ENCODE measurements at regions not wholly inside any gene's neighbourhood (a gene's known extent, or its start where the extent isn't known, plus 50 kb on each side); places are given as distances from the start of the nearest gene placed in this dataset.
"Not testable (repeated sequence)": the region's sequence is repeated elsewhere in the genome, so short reads cannot be mapped to it uniquely, and the experiment has no call there.

- DNase-seq = no peak
Measured at GRCh38 chr5:28831042-28831441, 1792.7 kb upstream of the CDH9 start.

GRCh38 chr5:28823231-28823630, 1784.8 kb upstream of the CDH9 start:
- no peak for DNase-seq

DNA sequence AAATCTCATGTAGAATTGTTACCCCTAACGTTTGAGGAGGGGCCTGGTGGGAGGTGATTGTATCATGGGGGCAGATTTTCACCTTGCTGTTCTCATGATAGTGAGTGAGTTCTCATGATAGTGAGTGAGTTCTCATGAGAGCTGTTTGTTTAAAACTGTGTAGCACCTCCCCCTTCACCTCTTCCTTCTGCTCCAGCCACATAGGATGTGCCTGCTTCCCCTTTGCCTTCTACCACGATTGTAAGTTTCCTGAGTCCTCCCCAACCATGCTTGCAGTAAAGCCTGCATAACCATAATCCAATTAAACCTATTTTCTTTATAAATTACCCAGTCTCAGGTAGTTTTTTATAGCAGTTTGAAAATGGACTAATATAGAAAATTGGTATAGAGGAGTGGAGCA, 1783.7 kb upstream of the CDH9 start:
- no peak for DNase-seq

GRCh38 chr5:28810751-28811136, 1772.4 kb upstream of the CDH9 start:
- no peak for DNase-seq

DNA sequence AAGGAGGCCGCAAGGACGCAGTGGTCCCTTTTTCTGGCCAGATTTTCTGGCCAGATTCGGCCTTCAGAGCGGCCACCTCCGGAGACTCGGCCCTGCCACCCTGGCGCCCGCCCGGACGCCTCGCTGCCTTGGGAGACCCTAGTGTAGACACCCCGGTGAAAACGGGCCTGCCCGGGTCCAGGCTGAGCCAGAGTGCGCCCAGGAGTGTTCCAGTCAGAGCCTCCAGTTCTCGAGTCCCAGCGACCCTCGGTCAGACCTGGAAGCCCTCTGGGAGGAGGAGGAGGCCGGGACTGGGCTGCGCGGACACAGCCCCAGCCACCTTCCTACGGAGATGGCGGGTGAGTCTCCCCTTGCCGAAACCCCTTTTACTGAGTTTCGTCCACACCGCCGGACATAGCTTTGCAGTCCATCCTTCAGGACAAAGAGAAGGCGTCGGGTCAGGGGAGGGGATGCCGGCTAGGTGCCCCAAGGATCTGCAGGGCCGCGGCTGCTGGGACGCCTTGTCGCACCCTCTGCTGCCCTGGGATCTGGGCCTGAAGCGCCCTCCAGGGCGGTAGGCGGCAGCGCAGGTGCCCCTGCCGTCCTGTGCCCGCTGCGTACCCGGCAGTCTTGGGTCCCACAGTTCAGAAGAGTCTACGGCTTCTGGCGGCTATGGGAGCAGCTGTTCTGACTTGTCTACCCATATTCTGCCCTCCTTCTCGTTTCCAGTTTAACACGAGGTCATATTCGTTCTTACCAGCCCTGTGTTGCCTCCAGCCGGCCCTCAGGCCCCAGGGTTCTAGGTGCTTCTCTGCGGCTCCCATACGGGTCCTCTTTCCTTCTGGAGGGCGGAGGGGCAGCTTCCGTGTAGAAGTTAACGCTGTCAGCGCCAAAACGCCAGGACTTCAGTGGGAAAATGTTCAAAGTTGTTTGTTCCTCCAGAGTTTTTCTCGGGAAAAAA, 1771.7 kb upstream of the CDH9 start:
- DNase-seq = no peak

DNA sequence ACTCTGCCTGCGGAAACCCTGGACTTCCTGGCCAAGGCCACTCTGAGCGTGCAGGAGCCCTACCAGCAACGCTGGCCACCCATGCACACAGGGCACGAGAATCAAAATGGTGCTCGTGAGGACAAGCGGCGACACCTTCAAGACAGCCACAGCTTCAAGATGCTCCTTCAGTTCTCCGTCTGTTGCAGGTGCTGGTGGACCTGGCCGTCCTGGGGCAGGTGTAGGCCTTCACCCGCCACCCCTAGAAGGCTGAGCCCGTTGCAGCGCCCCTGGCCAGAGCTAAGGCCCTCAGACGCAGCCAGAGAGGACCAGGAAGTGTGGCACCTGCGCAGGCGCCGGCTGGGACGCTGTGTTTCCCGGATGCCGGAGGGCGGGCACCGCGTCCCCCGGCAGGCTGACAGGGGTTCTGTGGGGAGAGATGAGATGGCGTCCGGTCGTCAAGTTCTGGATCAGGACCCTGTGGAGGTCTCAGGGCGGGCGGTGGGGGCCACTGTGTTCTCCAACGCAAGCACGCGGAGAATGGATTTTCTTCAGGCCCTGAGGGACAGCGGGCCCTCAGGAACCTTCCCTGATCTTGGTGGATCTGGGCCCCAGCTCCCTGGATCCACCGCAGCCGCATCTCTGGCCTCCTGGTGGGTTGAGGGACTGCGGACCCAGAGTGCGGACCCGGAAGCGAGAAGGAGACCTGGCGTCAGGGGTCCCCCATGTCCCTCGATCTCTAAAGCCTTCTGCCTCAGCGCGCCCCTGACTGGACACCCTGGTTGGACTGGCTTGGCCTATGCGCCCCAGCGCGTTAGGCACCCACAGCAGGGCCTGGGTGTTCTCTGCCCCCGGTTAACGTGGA, 1770.8 kb upstream of the CDH9 start:
- no peak for DNase-seq

DNA sequence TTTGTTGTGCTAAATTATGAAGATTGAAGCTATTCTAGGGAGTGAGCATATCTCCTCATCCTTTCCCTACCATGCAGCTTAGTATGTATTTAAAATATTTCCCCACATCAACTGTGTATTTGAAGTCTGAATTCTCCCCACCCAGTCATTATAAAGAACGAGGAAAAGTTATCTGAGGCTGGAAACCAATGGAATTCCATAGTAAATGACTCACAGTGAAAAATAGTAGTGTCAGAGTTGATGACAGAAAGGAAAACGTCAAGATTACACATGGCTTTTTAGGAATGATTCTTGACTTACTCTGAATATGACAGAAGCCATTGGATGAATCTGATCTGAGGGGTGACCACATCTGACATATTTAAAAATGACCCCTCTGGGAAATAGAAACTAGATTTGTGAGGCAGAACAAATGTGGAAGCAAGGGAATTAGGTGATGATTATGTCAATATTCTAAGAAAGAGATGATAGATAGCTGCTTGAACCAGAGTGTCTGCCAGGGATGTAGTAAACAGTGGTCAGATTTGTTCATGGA, 1768.9 kb upstream of the CDH9 start:
- DNase-seq = no peak

DNA sequence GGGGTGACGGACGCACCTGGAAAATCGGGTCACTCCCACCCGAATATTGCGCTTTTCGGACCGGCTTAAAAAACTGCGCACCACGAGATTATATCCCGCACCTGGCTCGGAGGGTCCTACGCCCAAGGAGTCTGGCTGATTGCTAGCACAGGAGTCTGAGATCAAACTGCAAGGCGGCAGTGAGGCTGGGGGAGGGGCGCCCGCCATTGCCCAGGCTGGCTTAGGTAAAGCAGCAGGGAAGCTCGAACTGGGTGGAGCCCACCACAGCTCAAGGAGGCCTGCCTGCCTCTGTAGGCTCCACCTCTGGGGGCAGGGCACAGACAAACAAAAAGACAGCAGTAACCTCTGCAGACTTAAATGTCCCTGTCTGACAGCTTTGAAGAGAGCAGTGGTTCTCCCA, 1760.6 kb upstream of the CDH9 start:
- DNase-seq = not testable (repeated sequence)

- DNase-seq = no peak
Measured at GRCh38 chr5:28788954-28789353, 1750.6 kb upstream of the CDH9 start.

DNA sequence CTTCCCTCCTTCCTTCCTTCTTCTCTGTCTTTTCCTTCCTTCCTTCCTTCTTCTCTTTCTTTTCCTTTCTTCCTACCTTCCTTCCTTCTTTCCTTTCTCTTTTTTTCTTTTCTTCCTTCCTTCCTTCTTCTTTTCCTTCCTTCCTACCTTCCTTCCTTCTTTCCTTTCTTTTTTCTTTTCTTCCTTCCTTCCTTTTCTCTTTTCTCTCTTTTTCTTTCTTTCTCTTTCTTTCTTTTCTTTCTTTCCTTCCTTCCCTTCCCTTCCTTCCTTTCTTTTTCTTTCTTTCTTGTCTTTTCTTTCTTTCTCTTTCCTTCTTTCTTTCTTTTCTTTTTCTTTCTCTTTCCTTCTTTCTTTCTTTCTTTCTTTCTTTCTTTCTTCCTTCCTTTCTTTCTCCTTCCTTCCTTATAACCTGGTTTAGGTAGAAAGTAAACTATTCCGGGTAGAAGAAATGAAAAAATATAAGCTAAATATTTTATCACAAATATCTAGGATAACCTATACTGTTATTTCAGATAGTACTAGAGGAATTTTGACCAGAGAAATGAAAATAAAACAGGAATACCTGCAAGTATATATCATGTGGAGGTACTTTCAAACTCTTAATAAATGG, 1741.8 kb upstream of the CDH9 start:
- DNase-seq = no peak

- DNase-seq = no peak
Measured at GRCh38 chr5:28779161-28779754, 1740.9 kb upstream of the CDH9 start.

- no peak for DNase-seq
Measured at GRCh38 chr5:28770307-28770706, 1731.9 kb upstream of the CDH9 start.

GRCh38 chr5:28766565-28767158, 1728.3 kb upstream of the CDH9 start:
- DNase-seq = peak; percentile 53

DNA sequence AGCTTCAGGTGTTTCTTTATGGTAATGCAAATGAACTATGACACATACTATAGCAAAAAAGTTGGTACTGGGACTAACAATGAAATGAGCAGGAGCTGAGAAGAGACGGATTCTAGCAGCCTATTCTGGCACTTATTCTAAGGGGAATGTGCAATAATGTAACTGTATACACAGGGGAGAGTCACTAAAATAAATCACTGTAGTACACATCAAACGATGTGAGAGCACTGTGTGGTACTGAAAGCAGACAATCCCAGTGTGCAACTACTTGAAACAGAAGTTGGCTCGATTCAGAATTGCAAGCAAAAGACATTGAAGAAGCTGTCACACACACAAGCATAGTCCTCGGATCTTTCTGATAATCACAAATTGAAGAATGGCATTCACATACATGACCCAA, 1713.0 kb upstream of the CDH9 start:
- DNase-seq = no peak

- peak; percentile 66 for DNase-seq
Measured at GRCh38 chr5:28750251-28750650, 1711.9 kb upstream of the CDH9 start.

- peak; percentile 34 for DNase-seq
Measured at GRCh38 chr5:28748446-28748845, 1710.1 kb upstream of the CDH9 start.

DNA sequence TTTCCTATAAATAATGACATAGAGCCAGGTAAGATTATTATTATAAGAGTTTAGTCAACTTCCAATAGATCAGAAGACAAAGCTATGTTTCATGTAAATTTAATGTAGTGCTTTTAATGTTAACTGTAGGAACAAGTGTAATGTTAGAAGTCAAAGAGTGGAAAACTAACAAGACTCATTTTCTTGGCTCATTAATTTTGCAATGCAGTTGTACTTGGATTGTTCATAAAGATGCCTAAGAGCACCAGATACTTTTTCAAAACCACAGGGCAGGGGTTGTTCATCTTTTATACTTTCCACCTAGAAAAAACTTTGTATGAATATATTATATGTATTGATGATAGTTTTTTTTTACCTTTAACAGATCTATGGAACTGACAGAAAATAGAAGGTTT, 1705.3 kb upstream of the CDH9 start:
- DNase-seq = no peak

GRCh38 chr5:28743025-28743715, 1704.8 kb upstream of the CDH9 start:
- DNase-seq = peak; percentile 35

DNA sequence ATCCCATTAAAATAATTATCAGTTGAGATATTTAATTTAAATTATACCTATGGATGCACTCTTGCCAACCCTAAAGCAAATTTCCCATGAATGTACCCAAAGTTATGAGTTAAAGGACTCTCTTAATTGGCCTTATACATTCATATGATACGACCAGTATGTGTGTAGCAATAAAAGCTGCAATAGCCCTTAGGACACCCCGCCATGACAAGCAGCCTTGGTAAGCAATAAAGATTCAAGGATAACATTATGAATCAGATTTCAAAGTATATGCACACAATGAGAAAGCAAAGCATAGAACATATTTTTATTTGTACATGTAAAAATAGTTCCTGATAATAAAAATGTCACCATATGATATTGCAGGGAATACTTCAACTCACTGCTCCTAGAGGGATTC, 1699.3 kb upstream of the CDH9 start:
- DNase-seq = no peak

- DNase-seq = no peak
Measured at GRCh38 chr5:28737222-28737621, 1698.8 kb upstream of the CDH9 start.

DNA sequence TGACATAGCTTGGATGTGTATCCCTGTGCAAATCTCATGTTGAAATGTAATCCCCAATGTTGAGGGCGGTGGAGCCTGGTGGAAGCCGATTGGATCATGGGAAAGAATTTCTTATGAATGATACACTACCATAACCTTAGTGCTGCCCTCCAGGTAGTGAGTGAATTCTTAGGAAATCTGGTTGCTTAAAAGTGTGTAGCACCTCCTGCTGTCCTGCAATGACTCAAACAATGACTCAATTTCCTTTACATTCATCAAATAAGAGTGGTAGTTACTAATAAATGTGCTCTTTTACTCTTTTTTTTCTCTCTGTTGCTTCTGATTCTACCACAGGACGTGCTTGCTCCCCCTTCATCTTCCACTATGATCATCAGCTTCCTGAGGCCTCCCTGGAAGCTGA, 1696.0 kb upstream of the CDH9 start:
- DNase-seq = peak; percentile 6

- DNase-seq = no peak
Measured at GRCh38 chr5:28729067-28729466, 1690.7 kb upstream of the CDH9 start.

Data from fibroblast of upper back skin (primary cell).